IgD-negative memory B cell (primary cell): ENCODE measurements at regions not wholly inside any gene's neighbourhood (a gene's known extent, or its start where the extent isn't known, plus 50 kb on each side); places are given as distances from the start of the nearest gene placed in this dataset.
A peak's percentile ranks its signal among the peaks of the same experiment; 100 is the strongest.

Experiments used
- H3K27ac Mint-ChIP-seq, 3 donors: one replicate each; pipeline ENCODE4 v1.8.0; 2020 to 2022; ENCODE audit warnings: mild to moderate bottlenecking in 3 of 3, mixed read lengths in 3 of 3, moderate library complexity in 1 of 3
- H3K27me3 Mint-ChIP-seq: one replicate; pipeline ENCODE4 v1.8.0; 2021; ENCODE audit warnings: mixed read lengths
- H3K36me3 Mint-ChIP-seq: one replicate; pipeline ENCODE4 v1.8.0; 2020; ENCODE audit warnings: mild to moderate bottlenecking, mixed read lengths
- H3K4me1 Mint-ChIP-seq, 3 donors: one replicate each; pipeline ENCODE4 v1.8.0; 2020 to 2022; ENCODE audit warnings: mixed read lengths in 3 of 3, mild to moderate bottlenecking in 1 of 3
- H3K4me3 Mint-ChIP-seq, 4 donors: one replicate each; pipeline ENCODE4 v1.8.0; 2020 to 2022; ENCODE audit warnings: mild to moderate bottlenecking in 4 of 4, mixed read lengths in 4 of 4, moderate library complexity in 3 of 4
- H3K9me3 Mint-ChIP-seq, 3 donors: one replicate each; pipeline ENCODE4 v1.8.0; 2020 to 2021; ENCODE audit warnings: mixed read lengths in 3 of 3, mild to moderate bottlenecking in 1 of 3

DNA sequence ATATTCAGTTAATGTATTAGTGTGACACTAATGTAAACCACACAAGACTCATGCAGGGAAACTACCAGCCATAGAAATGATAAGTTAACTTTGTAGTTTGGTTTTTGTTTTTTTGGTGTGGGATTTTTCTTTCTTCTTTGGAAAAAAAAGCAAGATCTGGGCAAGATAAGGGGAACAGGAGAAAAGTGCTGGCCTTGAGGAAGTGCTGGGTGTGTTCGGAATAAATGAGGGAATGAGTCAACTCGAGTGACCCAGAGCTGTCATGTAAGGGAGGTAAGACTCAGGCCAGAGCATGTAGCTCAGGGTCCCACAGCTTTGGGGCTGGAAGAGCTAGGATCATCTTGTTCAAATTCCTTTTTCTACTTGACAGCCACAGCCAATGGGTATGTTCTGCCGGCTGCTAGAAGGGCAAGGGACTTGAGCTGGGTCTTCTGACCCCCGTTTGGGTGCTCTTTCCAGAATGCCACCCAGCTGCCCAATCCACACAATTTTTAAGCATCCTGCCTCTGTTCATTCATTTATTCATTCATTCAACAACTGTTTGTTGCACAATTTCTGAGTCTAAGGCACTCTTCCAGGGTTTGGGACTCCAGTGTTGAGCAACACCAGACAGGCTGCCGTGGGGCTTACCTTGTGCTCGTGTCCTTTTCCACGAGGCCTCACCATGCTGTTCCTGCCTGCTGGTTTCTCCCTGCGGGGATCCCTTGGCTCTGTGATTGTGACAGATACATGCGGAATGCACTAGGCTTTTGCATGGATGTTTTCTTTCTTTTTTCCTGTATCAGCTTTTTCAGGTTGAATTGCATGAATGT is 54.5 kb downstream of the CLDN34 start:
- peaks cover 3% of the 10 kb centered on the region for H3K36me3 Mint-ChIP-seq
- peaks cover 0 to 5% (median 0%) of the 10 kb centered on the region in 3 donors for H3K9me3 Mint-ChIP-seq
- peaks cover 3 to 22% (median 8%) of the 10 kb centered on the region in 3 donors for H3K4me1 Mint-ChIP-seq
- no peak overlapping the region for H3K4me3 Mint-ChIP-seq
- H3K27ac Mint-ChIP-seq: peak overlapping the region in 1 of 3 donors; percentile 40
- H3K27me3 Mint-ChIP-seq: peaks cover 2% of the 10 kb centered on the region

GRCh38 chrX:10022273-10022541 is 55.0 kb downstream of the CLDN34 start:
- peaks cover 2% of the 10 kb centered on the region for H3K27me3 Mint-ChIP-seq
- no peak overlapping the region for H3K4me3 Mint-ChIP-seq
- no peaks in the 10 kb centered on the region for H3K36me3 Mint-ChIP-seq
- no peak overlapping the region for H3K27ac Mint-ChIP-seq
- H3K9me3 Mint-ChIP-seq: peaks cover 0 to 3% (median 0%) of the 10 kb centered on the region in 3 donors
- H3K4me1 Mint-ChIP-seq: peaks cover 0 to 16% (median 3%) of the 10 kb centered on the region in 3 donors

DNA sequence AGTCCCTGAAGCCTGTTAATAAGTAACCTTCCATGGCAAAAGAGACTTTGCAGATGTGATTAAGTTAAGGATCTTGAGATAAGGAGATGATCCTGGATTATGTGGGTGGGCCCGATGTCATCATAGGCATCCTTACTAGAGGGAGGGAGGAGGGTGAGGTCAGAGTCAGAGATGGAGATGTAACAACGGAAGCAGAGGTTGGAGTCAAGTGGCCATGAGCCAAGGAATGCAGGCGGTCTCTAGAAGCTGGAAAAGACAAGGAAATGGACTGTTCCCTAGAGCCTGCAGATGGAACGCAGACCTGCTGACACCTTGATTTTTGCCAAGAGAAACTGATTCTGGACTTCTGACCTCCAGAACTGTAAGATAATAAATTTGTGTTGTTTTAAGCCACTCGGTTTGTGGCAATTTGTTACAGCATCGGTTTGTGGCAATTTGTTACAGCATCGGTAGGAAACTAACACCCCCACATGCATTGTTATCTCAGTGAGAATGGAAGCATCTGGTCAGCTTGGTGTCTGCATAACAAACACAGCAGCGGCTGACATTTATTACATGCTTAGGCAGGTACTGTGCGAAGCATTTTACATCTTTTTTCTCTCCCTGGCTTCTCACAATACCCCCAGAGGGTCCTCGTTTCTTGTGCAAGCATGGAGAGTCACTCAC is 55.6 kb downstream of the CLDN34 start:
- no peak overlapping the region for H3K4me3 Mint-ChIP-seq
- H3K27me3 Mint-ChIP-seq: peaks cover 2% of the 10 kb centered on the region
- peaks cover 0 to 3% (median 0%) of the 10 kb centered on the region in 3 donors for H3K9me3 Mint-ChIP-seq
- peaks cover 0 to 11% (median 3%) of the 10 kb centered on the region in 3 donors for H3K4me1 Mint-ChIP-seq
- peaks cover 2% of the 10 kb centered on the region for H3K36me3 Mint-ChIP-seq
- no peak overlapping the region for H3K27ac Mint-ChIP-seq

- peaks cover 2% of the 10 kb centered on the region for H3K36me3 Mint-ChIP-seq
- H3K4me1 Mint-ChIP-seq: peaks cover 0 to 5% (median 3%) of the 10 kb centered on the region in 3 donors
- peaks cover 2% of the 10 kb centered on the region for H3K27me3 Mint-ChIP-seq
- peaks cover 0 to 3% (median 0%) of the 10 kb centered on the region in 3 donors for H3K9me3 Mint-ChIP-seq
- H3K4me3 Mint-ChIP-seq: no peak overlapping the region
- H3K27ac Mint-ChIP-seq: no peak overlapping the region
Measured at GRCh38 chrX:10023821-10024220, 56.7 kb downstream of the CLDN34 start.

DNA sequence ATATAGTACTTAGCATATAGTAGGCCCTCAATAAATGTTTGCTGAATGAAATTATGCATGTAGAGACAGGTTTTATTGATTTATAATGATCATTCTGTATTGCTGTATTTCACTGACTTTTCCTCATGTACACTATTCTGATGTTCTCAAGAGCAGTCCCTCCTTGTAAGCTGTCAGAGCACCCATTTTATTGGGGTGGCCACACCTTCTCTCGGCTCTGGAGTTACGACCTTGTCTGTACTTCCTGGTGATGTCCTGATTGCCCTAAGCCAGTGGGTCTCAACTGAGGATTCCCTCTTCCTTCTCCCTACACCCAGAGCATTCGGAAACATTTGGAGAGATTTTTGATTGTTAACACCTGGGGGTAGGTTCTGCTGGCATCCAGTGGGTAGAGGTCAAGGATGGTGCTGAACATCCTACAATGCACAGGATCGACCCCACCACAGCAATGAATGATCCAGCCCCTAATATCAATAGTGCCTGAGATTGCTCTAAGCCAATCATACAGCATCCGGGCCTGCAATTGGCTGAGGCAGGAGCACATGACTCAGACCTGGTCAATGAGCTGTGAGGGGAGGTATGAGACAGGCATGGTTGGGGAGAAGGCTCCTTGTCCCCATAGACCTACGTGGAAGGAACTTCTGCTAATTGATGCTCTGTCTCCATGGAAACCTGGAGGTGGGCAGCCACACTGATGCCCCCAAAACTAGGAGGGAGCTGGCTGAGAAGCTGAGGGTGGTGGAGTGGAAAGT is 58.8 kb downstream of the CLDN34 start:
- Mint-ChIP-seq H3K36me3 (peaks cover 2% of the 10 kb centered on the region), H3K4me3 (no peak overlapping the region), H3K9me3 (peaks cover 0 to 3% (median 0%) of the 10 kb centered on the region in 3 donors), H3K27ac (no peak overlapping the region), H3K4me1 (peaks cover 0 to 3% (median 2%) of the 10 kb centered on the region in 3 donors), H3K27me3 (peaks cover 2% of the 10 kb centered on the region)

DNA sequence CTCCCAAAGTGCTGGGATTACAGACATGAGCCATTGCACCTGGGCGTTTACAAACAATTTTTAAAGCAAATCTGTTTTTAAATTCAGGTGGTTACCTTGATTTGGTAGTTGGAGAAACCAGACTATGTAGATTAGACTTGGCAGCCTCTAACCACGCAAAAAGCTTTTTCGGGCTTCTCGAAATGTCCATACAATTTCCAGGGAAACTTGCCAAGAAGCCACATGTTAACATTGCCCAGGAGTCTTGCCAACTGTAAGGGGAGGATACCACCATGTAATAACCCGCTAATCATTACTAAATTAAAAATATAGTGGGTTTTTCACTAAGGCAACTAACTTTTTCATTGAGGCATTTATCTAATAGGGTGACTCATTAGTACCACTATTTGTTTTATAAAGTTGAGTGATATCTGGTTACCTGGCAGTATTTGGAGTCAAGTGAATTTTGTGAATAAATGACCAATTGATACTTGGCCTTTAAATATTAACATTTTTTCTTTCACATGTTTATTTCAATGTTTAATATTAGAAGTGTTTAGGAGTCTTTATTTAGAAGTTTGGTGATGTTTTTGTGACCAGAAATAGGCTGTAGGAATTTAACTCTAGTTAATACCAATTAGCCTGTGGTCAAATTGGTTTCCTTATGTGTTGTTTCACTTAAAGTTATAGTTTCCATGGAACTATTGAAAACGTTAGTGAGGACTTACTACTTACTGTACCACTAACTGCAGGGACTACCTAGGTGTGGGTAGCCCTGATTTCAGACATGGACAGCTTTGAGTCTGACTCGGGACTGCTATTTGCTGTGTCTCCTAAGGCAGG is 61.3 kb downstream of the CLDN34 start:
- Mint-ChIP-seq H3K4me3 (no peak overlapping the region), H3K4me1 (peaks cover 4 to 11% (median 5%) of the 10 kb centered on the region in 3 donors), H3K36me3 (peaks cover 5% of the 10 kb centered on the region), H3K27ac (no peak overlapping the region), H3K9me3 (no peaks in the 10 kb centered on the region), H3K27me3 (peaks cover 2% of the 10 kb centered on the region)

- Mint-ChIP-seq H3K27ac (no peak overlapping the region), H3K4me3 (no peak overlapping the region), H3K36me3 (peaks cover 5% of the 10 kb centered on the region), H3K4me1 (peaks cover 4 to 11% (median 5%) of the 10 kb centered on the region in 3 donors), H3K9me3 (no peaks in the 10 kb centered on the region), H3K27me3 (peaks cover 2% of the 10 kb centered on the region)
Measured at GRCh38 chrX:10030570-10030969, 63.4 kb downstream of the CLDN34 start.

DNA sequence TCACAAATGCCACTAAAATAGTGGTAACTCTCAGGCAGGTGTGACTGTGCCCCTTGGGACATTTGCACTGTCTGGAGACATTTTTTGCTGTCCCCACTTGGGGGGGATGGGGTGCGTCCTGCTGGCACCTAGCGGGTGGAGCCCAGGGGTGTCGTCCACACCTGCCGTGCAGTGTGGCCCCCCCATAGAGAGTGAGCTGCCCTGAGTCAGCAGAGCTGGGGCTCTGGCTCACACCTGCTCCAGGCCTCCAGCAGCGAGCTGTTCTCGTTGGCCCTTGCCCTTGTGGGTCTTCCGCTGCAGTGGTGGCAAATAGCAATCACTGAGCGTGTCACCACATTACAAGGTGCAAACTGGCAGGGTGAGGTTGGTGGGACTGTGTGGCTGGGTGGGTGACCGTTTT is 64.6 kb downstream of the CLDN34 start:
- H3K27me3 Mint-ChIP-seq: no peaks in the 10 kb centered on the region
- H3K4me3 Mint-ChIP-seq: no peak overlapping the region
- H3K4me1 Mint-ChIP-seq: peaks cover 4 to 11% (median 4%) of the 10 kb centered on the region in 3 donors
- no peaks in the 10 kb centered on the region for H3K9me3 Mint-ChIP-seq
- peaks cover 5% of the 10 kb centered on the region for H3K36me3 Mint-ChIP-seq
- H3K27ac Mint-ChIP-seq: peak overlapping the region in 1 of 3 donors; percentile 81

DNA sequence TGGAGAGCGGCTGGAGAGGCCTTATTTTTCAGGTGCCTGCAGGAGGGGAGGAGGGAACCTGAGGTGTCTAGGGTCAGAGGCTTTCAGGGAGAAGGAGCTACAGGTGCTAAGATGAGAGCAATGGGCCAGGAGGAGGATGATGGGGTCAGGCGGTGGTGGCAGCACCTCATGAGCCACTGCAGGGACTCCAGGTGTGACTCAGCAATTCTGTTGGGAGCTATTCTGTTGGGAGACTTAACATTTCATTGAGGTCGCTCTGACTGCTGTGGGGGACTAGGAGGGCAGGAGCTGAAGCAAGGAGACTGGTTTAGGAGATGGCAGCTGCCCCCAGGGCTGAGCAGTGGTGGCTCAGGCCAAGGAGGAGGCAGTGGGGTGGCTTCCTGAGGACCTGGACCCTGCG is 65.0 kb downstream of the CLDN34 start:
- H3K9me3 Mint-ChIP-seq: no peaks in the 10 kb centered on the region
- no peaks in the 10 kb centered on the region for H3K27me3 Mint-ChIP-seq
- peaks cover 4 to 11% (median 6%) of the 10 kb centered on the region in 3 donors for H3K4me1 Mint-ChIP-seq
- H3K27ac Mint-ChIP-seq: peak overlapping the region in 1 of 3 donors; percentile 81
- H3K36me3 Mint-ChIP-seq: peaks cover 5% of the 10 kb centered on the region
- peak overlapping the region in 1 of 4 donors; percentile 45 for H3K4me3 Mint-ChIP-seq

GRCh38 chrX:10033375-10034007 is 66.3 kb downstream of the CLDN34 start:
- H3K36me3 Mint-ChIP-seq: peaks cover 3% of the 10 kb centered on the region
- no peaks in the 10 kb centered on the region for H3K27me3 Mint-ChIP-seq
- H3K4me3 Mint-ChIP-seq: no peak overlapping the region
- H3K4me1 Mint-ChIP-seq: peaks cover 4 to 11% (median 6%) of the 10 kb centered on the region in 3 donors
- H3K9me3 Mint-ChIP-seq: no peaks in the 10 kb centered on the region
- H3K27ac Mint-ChIP-seq: no peak overlapping the region

DNA sequence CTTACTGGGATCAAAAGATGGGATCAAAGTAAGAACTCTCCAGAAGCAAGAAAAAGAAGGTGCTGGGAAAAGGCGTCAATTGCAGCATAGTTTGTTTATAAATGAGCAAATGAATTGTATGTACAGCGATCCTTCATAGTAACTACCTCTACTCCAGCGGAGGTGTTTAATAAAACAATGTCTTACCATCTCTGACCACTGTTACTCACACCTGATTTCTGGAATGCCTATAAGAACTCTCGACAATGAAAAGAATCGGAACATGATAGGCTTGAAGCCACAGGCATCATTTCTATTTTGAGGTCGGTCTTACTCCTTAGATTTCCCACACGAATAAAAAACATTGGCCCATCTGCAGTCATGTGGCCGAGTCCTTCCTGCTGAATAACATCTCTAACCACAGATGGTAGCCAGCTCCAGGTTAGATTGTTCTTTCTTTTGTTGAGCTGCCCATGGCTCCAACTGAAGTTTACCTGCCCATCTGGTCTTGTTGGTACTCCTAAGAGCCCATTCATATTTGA is 67.6 kb downstream of the CLDN34 start:
- peaks cover 3% of the 10 kb centered on the region for H3K36me3 Mint-ChIP-seq
- no peak overlapping the region for H3K27ac Mint-ChIP-seq
- no peaks in the 10 kb centered on the region for H3K9me3 Mint-ChIP-seq
- peaks cover 4 to 11% (median 6%) of the 10 kb centered on the region in 3 donors for H3K4me1 Mint-ChIP-seq
- H3K4me3 Mint-ChIP-seq: no peak overlapping the region
- no peaks in the 10 kb centered on the region for H3K27me3 Mint-ChIP-seq

DNA sequence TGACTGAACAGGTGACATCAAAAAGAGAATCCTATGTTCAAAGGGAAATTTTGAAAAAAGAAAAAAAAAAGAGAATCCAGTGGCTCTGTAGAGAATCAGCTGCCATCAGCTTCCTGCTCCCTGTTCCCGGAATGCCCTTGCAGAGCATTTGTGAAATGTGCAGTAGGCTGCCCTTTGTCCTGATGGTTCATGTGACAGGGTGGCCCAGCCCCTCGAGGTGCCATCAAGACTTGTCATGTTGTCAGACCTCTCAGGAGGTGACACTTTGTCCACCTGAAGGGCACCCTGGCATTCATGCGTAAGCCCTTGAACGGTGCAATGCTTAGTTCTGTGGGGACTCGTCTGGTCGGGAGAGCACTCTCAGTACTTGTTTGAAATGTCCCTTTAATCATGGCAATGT is 71.4 kb downstream of the CLDN34 start:
- H3K36me3 Mint-ChIP-seq: no peaks in the 10 kb centered on the region
- H3K4me3 Mint-ChIP-seq: no peak overlapping the region
- no peaks in the 10 kb centered on the region for H3K9me3 Mint-ChIP-seq
- no peaks in the 10 kb centered on the region for H3K27me3 Mint-ChIP-seq
- H3K27ac Mint-ChIP-seq: no peak overlapping the region
- H3K4me1 Mint-ChIP-seq: peaks cover 0 to 3% (median 0%) of the 10 kb centered on the region in 3 donors

DNA sequence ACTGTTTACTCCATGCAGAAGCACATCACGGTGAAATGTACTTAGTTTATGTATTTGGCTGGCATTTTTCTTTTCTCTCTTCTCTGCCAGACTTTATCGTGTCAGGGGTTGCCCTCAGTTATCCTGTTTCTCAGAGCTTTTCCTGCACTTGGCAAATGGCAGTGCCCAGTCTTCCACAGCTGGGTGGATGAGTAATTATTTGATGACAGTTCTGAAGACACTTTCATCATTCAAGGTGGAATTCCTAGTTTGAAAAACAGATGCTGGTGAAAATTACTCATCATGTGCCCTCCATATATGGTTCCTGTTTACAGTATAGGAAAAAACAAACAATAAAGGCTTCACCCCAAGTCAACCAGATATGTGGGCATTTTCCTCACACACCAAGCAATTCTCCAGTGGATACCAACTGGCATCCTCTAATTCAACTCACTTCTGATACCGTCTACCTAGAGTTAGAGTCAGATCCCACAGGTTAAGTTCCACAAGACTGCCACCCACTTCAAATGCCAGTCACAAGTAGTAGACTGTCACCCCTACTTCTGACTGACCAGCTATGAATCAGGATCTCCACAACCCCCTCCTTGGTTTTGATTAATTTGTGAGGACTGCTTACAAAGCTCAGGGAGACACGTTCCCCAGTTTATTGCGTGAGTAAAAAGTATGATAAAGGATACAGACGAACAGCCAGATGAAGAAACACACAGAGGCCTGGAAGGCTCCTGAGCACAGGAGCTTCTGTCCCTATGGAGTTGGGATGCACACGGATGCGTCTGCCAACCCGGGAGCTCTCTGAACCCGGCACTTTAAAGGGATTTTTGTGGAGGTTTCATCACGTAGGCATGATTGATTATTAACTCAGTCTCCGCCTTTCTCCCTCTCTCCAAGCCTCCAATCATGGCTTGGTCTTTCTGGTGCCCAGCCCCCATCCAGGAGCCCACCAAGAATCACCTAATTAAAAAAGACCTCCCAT is 72.9 kb downstream of the CLDN34 start:
- Mint-ChIP-seq H3K9me3 (no peaks in the 10 kb centered on the region), H3K27me3 (no peaks in the 10 kb centered on the region), H3K4me1 (peaks cover 0 to 5% (median 0%) of the 10 kb centered on the region in 3 donors), H3K36me3 (no peaks in the 10 kb centered on the region), H3K27ac (no peak overlapping the region), H3K4me3 (no peak overlapping the region)
